ENCODE measurements at regions not wholly inside any gene's neighbourhood (a gene's known extent, or its start where the extent isn't known, plus 50 kb on each side); places are given as distances from the start of the nearest gene placed in this dataset.

GRCh38 chr14:80428671-80429070 lies 217.4 kb upstream of the DIO2 start:
- 92% methylated on average over 2 of the region's 2 CpGs for WGBS (ENCODE audit: low lambda C conversion rate)
- H3K27ac ChIP-seq (ENCODE audit: low read depth in 2 of 2, low read length in 1 of 2) = no peak overlapping the region

GRCh38 chr14:80428171-80428570 lies 216.9 kb upstream of the DIO2 start:
- Histone ChIP-seq H3K27me3 (ENCODE audit: insufficient read depth) (no peaks in the 10 kb centered on the region), H3K4me1 (ENCODE audit: control insufficient read depth in 1 of 2, insufficient read depth in 2 of 2, low read depth in 1 of 2, low read length in 1 of 2) (peaks cover 0 to 5% of the 10 kb centered on the region in 2 experiments; a peak in 3 of 4 replicates), H3K9me3 (no peaks in the 10 kb centered on the region), H3K9ac (no peak overlapping the region), H3F3A (replicated peaks; ENCODE audit: insufficient read depth) (peaks cover 17% of the 10 kb centered on the region), H3K36me3 (replicated peaks in 1 of 2; ENCODE audit: control insufficient read depth in 1 of 2, insufficient read depth in 2 of 2, low read length in 1 of 2) (no peaks in the 10 kb centered on the region), H2AFZ (ENCODE audit: low read depth) (no peak overlapping the region), H3K4me3 (ENCODE audit: low read depth in 2 of 2, low read length in 1 of 2) (no peak overlapping the region), H3K4me2 (no peak overlapping the region), H3K79me2 (ENCODE audit: insufficient read depth) (no peaks in the 10 kb centered on the region), H3K9me2 (no peaks in the 10 kb centered on the region), H4K20me1 (ENCODE audit: insufficient read depth) (no peaks in the 10 kb centered on the region), H3K27ac (ENCODE audit: low read depth in 2 of 2, low read length in 1 of 2) (no peak overlapping the region)
- 78% methylated on average over 3 of the region's 3 CpGs for WGBS (ENCODE audit: low lambda C conversion rate)
- ChIA-PET CTCF (no interaction called here), POLR2A (no interaction called here)
- TF ChIP-seq ELF1 (IDR thresholded peaks at IDR 0.05) (no peak), SIN3A (IDR thresholded peaks at IDR 0.05; ENCODE audit: borderline replicate concordance, low read depth, low read length) (no peak), NRF1 (IDR thresholded peaks at IDR 0.05; ENCODE audit: low read depth, low read length) (no peak), YY1 (IDR thresholded peaks at IDR 0.05; ENCODE audit: low read depth) (no peak), FOSL2 (IDR thresholded peaks at IDR 0.05; ENCODE audit: borderline replicate concordance, low read depth) (no peak), POLR2AphosphoS5 (IDR thresholded peaks at IDR 0.05; ENCODE audit: low read depth, low read length) (no peak), REST (IDR thresholded peaks at IDR 0.05; ENCODE audit: low read depth, low read length) (no peak), TCF12 (IDR thresholded peaks at IDR 0.05) (no peak)
- TF ChIP-seq, protein P1, sequence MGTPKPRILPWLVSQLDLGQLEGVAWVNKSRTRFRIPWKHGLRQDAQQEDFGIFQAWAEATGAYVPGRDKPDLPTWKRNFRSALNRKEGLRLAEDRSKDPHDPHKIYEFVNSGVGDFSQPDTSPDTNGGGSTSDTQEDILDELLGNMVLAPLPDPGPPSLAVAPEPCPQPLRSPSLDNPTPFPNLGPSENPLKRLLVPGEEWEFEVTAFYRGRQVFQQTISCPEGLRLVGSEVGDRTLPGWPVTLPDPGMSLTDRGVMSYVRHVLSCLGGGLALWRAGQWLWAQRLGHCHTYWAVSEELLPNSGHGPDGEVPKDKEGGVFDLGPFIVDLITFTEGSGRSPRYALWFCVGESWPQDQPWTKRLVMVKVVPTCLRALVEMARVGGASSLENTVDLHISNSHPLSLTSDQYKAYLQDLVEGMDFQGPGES (IDR thresholded peaks at IDR 0.05; ENCODE audit: low read depth, low read length) = no peak
- TF ChIP-seq, protein P2, sequence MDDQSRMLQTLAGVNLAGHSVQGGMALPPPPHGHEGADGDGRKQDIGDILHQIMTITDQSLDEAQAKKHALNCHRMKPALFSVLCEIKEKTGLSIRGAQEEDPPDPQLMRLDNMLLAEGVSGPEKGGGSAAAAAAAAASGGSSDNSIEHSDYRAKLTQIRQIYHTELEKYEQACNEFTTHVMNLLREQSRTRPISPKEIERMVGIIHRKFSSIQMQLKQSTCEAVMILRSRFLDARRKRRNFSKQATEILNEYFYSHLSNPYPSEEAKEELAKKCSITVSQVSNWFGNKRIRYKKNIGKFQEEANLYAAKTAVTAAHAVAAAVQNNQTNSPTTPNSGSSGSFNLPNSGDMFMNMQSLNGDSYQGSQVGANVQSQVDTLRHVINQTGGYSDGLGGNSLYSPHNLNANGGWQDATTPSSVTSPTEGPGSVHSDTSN (IDR thresholded peaks at IDR 0.05) = no peak
- no peak for DNase-seq

More at GRCh38 chr14:80428671-80429070, 217.4 kb upstream of the DIO2 start:
- Histone ChIP-seq H3K79me2 (ENCODE audit: insufficient read depth) (no peaks in the 10 kb centered on the region), H3K36me3 (replicated peaks in 1 of 2; ENCODE audit: control insufficient read depth in 1 of 2, insufficient read depth in 2 of 2, low read length in 1 of 2) (no peaks in the 10 kb centered on the region), H3K4me2 (no peak overlapping the region), H3K9me2 (no peaks in the 10 kb centered on the region), H3K9me3 (no peaks in the 10 kb centered on the region), H2AFZ (ENCODE audit: low read depth) (no peak overlapping the region), H3K27me3 (ENCODE audit: insufficient read depth) (no peaks in the 10 kb centered on the region), H3K9ac (no peak overlapping the region), H3F3A (replicated peaks; ENCODE audit: insufficient read depth) (peaks cover 17% of the 10 kb centered on the region), H3K4me3 (ENCODE audit: low read depth in 2 of 2, low read length in 1 of 2) (no peak overlapping the region), H4K20me1 (ENCODE audit: insufficient read depth) (no peaks in the 10 kb centered on the region), H3K4me1 (ENCODE audit: control insufficient read depth in 1 of 2, insufficient read depth in 2 of 2, low read depth in 1 of 2, low read length in 1 of 2) (peaks cover 0 to 5% of the 10 kb centered on the region in 2 experiments; a peak in 3 of 4 replicates)
- no peak for DNase-seq
- ChIA-PET POLR2A (no interaction called here), CTCF (no interaction called here)
- TF ChIP-seq RXRA (IDR thresholded peaks at IDR 0.05; ENCODE audit: borderline replicate concordance, low read depth) (no peak), FOSL2 (IDR thresholded peaks at IDR 0.05; ENCODE audit: borderline replicate concordance, low read depth) (no peak), REST (IDR thresholded peaks at IDR 0.05; ENCODE audit: low read depth, low read length) (no peak), TEAD4 (IDR thresholded peaks at IDR 0.05; ENCODE audit: borderline replicate concordance, insufficient read depth) (no peak)
- TF ChIP-seq, protein P3, sequence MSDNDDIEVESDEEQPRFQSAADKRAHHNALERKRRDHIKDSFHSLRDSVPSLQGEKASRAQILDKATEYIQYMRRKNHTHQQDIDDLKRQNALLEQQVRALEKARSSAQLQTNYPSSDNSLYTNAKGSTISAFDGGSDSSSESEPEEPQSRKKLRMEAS (IDR thresholded peaks at IDR 0.05; ENCODE audit: low read depth) = no peak
